ENCODE measurements at regions not wholly inside any gene's neighbourhood (a gene's known extent, or its start where the extent isn't known, plus 50 kb on each side); places are given as distances from the start of the nearest gene placed in this dataset.

DNA sequence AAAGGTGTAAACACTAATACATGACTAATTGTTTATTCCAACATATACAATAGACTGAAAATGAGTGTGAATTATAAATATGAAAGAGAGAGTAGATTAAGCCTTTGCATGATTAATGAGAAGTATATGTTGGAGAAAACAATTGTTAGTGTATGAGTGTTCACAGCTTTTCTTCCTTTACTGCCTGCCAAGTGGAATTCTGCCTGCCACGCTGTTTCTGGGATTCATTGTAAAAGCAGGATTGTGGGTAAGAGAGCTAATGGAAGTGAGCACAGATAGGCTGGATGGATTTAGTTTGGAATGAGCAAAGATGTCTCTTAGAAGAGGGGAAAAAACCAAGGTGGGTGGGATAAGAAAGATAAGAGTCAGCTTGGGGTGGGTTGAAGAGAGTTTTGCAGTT lies 129.6 kb upstream of the NMUR2 start:
- H4K20me1 ChIP-seq (ENCODE audit: control insufficient read depth, insufficient read depth), result no peaks in the 10 kb centered on the region
- no TSS peak for BruUV-seq (replicated peaks)

More for the DNA sequence above, 129.6 kb upstream of the NMUR2 start:
- Histone ChIP-seq H3K4me1 (ENCODE audit: control insufficient read depth, insufficient read depth, low read length) (no peaks in the 10 kb centered on the region), H3K9ac (ENCODE audit: control insufficient read depth, insufficient read depth, low read length) (no peak overlapping the region), H3K9me3 (replicated peaks; ENCODE audit: control insufficient read depth, insufficient read depth, low read length) (no peaks in the 10 kb centered on the region), H3K36me3 (ENCODE audit: control insufficient read depth in 2 of 2, insufficient read depth in 2 of 2, low read length in 1 of 2) (no peaks in the 10 kb centered on the region), H3K4me3 (no peak overlapping the region), H3K4me2 (ENCODE audit: control insufficient read depth, insufficient read depth) (no peak overlapping the region), H3K27me3 (replicated peaks in 1 of 2; ENCODE audit: control insufficient read depth in 2 of 2, insufficient read depth in 2 of 2, low read length in 1 of 2) (no peaks in the 10 kb centered on the region; a peak in 1 of 4 replicates), H3K79me2 (ENCODE audit: control insufficient read depth, insufficient read depth, low read length) (no peaks in the 10 kb centered on the region), H3K27ac (ENCODE audit: control insufficient read depth, insufficient read depth) (no peak overlapping the region), H2AFZ (ENCODE audit: control insufficient read depth, low read depth, low read length) (no peak overlapping the region)
- CTCF ChIA-PET, result interaction anchor here (1.0 to 4.5 kb wide), 3 partner anchors 26 to 1430 kb away, joined by 4 to 49 read pairs (median 6); no protein-coding TSS in a partner anchor
- intact Hi-C loops (cut with micrococcal nuclease; ENCODE audit: unreplicated experiment) (no loop called here), in situ Hi-C loops (cut with MboI) (loop anchor here (5.0 kb wide), 1 partner anchor 1433 kb away; no protein-coding TSS in a partner anchor)
- ATAC-seq (no peak), DNase-seq (ENCODE audit: low read depth, low spot score) (no peak), FAIRE-seq (no peak)
- TF ChIP-seq JUNB (IDR thresholded peaks at IDR 0.05) (no peak), CHD4 (IDR thresholded peaks at IDR 0.05) (no peak), SMARCA5 (IDR thresholded peaks at IDR 0.05) (no peak), MYB (IDR thresholded peaks at IDR 0.05; ENCODE audit: borderline replicate concordance, low read depth, low read length) (no peak), CEBPZ (IDR thresholded peaks at IDR 0.05; ENCODE audit: low read depth, low read length) (no peak), TCF3 (IDR thresholded peaks at IDR 0.05; ENCODE audit: borderline replicate concordance, insufficient read depth, low read depth, low read length) (no peak), YY1 (IDR thresholded peaks at IDR 0.05; ENCODE audit: low read depth, low read length) (no peak)
- TF ChIP-seq, protein P1, sequence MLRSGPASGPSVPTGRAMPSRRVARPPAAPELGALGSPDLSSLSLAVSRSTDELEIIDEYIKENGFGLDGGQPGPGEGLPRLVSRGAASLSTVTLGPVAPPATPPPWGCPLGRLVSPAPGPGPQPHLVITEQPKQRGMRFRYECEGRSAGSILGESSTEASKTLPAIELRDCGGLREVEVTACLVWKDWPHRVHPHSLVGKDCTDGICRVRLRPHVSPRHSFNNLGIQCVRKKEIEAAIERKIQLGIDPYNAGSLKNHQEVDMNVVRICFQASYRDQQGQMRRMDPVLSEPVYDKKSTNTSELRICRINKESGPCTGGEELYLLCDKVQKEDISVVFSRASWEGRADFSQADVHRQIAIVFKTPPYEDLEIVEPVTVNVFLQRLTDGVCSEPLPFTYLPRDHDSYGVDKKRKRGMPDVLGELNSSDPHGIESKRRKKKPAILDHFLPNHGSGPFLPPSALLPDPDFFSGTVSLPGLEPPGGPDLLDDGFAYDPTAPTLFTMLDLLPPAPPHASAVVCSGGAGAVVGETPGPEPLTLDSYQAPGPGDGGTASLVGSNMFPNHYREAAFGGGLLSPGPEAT (IDR thresholded peaks at IDR 0.05; ENCODE audit: low read depth), result no peak
- RAD21 ChIA-PET (ENCODE audit: unreplicated experiment), result interaction anchor here (1.2 kb wide), 1 partner anchor 28 kb away, joined by 3 read pairs; no protein-coding TSS in a partner anchor
- WGBS (ENCODE audit: insufficient coverage, insufficient replicate concordance, low lambda C conversion rate, missing lambda C conversion rate), result 14% methylated on average over 1 of the region's 1 CpG
- POLR2A ChIA-PET, result no interaction called here
- SMC1A ChIA-PET (ENCODE audit: uncharacterized antibody, unreplicated experiment), result interaction anchor here (0.7 to 2.7 kb wide), 4 partner anchors 9 to 1430 kb away, joined by 3 to 9 read pairs (median 4); no protein-coding TSS in a partner anchor
